ENCODE measurements at regions not wholly inside any gene's neighbourhood (a gene's known extent, or its start where the extent isn't known, plus 50 kb on each side); places are given as distances from the start of the nearest gene placed in this dataset.

GRCh38 chr7:106486331-106486730 is 174.6 kb downstream of the CCDC71L start (continued):
- no peak for TF ChIP-seq TCF7L2 (IDR thresholded peaks at IDR 0.05; ENCODE audit: borderline replicate concordance, low read depth, low read length)
- no peak for TF ChIP-seq ZNF248 (tag by site-specific recombination; IDR thresholded peaks at IDR 0.05)
- TF ChIP-seq ZNF549 (tag by site-specific recombination; IDR thresholded peaks at IDR 0.05): no peak
- no peak for TF ChIP-seq ZSCAN18 (tag by site-specific recombination; IDR thresholded peaks at IDR 0.05)

GRCh38 chr7:106485919-106486318 is 175.0 kb downstream of the CCDC71L start:
- ChIA-PET POLR2A (no interaction called here), CTCF (no interaction called here)
- no peaks in the 10 kb centered on the region for H3K9me3 ChIP-seq (ENCODE audit: control insufficient read depth, insufficient read depth, low read depth, low read length)
- H3K36me3 ChIP-seq (ENCODE audit: control insufficient read depth in 2 of 2, insufficient read depth in 1 of 2, low read length in 2 of 2): no peaks in the 10 kb centered on the region
- H3K4me3 ChIP-seq (ENCODE audit: low read depth, low read length): no peak overlapping the region
- TF ChIP-seq ZNF248 (tag by site-specific recombination; IDR thresholded peaks at IDR 0.05): no peak
- no peak for TF ChIP-seq ZBTB48 (tag by site-specific recombination; IDR thresholded peaks at IDR 0.05)
- no peak for TF ChIP-seq ZNF311 (tag by site-specific recombination; IDR thresholded peaks at IDR 0.05; ENCODE audit: borderline replicate concordance)
- no peak for TF ChIP-seq ZNF10 (tag by site-specific recombination; IDR thresholded peaks at IDR 0.05)
- no peak for TF ChIP-seq ZNF600 (tag by site-specific recombination; IDR thresholded peaks at IDR 0.05)
- no peak for TF ChIP-seq ZNF518A (tag by site-specific recombination; conservative IDR thresholded peaks at IDR 0.05; ENCODE audit: low read depth)
- TF ChIP-seq ZNF76 (tag by site-specific recombination; IDR thresholded peaks at IDR 0.05; ENCODE audit: borderline replicate concordance, low read depth): no peak
- no peak for TF ChIP-seq ZNF423 (tag by site-specific recombination; IDR thresholded peaks at IDR 0.05)
- TF ChIP-seq ZNF146 (tag by site-specific recombination; IDR thresholded peaks at IDR 0.05): no peak
- no peak overlapping the region for H3K27ac ChIP-seq (ENCODE audit: extremely low read depth, low read depth, low read length)
- no peaks in the 10 kb centered on the region for H3K4me1 ChIP-seq (ENCODE audit: control insufficient read depth, insufficient read depth, low read length)

- no peak overlapping the region for H3K27ac ChIP-seq (ENCODE audit: extremely low read depth, low read depth, low read length)
- TF ChIP-seq ZBTB49 (tag by site-specific recombination; IDR thresholded peaks at IDR 0.05; ENCODE audit: low read depth): no peak
- TF ChIP-seq ZNF221 (tag by site-specific recombination; IDR thresholded peaks at IDR 0.05; ENCODE audit: borderline replicate concordance): no peak
- no peak for TF ChIP-seq ZNF621 (tag by site-specific recombination; IDR thresholded peaks at IDR 0.05)
- no peak for TF ChIP-seq ZNF157 (tag by site-specific recombination; IDR thresholded peaks at IDR 0.05)
- TF ChIP-seq ZBTB17 (tag by site-specific recombination; IDR thresholded peaks at IDR 0.05): no peak
- no peaks in the 10 kb centered on the region for H3K4me1 ChIP-seq (ENCODE audit: control insufficient read depth, insufficient read depth, low read length)
- ChIA-PET CTCF (no interaction called here), POLR2A (no interaction called here)
- no peaks in the 10 kb centered on the region for H3K9me3 ChIP-seq (ENCODE audit: control insufficient read depth, insufficient read depth, low read depth, low read length)
- H3K36me3 ChIP-seq (ENCODE audit: control insufficient read depth in 2 of 2, insufficient read depth in 1 of 2, low read length in 2 of 2): no peaks in the 10 kb centered on the region
- H3K4me3 ChIP-seq (ENCODE audit: low read depth, low read length): no peak overlapping the region
Observed at GRCh38 chr7:106485031-106485551, 175.9 kb downstream of the CCDC71L start.
